ENCODE measurements at regions not wholly inside any gene's neighbourhood (a gene's known extent, or its start where the extent isn't known, plus 50 kb on each side); places are given as distances from the start of the nearest gene placed in this dataset.

DNA sequence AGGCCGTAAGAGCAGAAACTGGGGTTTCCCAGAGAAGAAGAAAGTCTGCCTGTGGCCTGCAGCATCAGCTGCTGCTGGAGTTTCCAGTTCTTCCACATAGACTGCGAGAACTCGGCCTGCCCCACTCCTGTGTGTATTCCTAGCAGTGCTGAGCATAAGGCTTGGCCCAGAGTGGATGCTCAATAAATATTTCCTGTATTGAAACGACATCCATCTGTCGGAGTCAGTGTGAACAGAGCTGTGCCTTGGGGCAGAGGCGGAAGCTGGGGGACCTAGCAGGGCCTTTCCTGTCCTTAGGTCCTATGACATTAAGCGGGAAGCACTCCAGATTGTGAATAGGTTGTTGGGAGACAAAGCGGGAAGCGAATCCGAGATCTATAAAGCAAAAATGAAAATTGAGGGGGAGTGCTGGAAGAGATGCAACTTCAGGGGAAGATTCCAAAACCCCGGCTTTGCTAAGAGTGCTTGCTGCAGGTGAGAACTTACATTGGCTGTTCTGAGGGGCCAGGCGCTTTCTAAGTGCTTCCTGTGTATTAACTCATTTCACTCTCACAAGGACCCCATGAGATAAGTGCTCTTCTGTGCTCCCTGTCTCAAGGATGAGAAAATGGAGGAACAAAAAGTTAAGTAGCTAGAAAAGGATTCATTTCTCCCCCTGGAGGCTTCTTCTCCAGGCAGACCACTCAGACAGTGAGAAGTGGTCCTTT lies 76.1 kb upstream of the CXCL14 start:
- Histone ChIP-seq H3K27me3 (ENCODE audit: insufficient read depth) (no peaks in the 10 kb centered on the region; the same call in 1 of the 2 replicates), H3K4me2 (no peak overlapping the region), H3F3A (replicated peaks; ENCODE audit: insufficient read depth) (no peaks in the 10 kb centered on the region), H3K36me3 (replicated peaks in 1 of 2; ENCODE audit: control insufficient read depth in 1 of 2, insufficient read depth in 2 of 2, low read length in 1 of 2) (no peaks in the 10 kb centered on the region), H3K4me1 (ENCODE audit: control insufficient read depth in 1 of 2, insufficient read depth in 2 of 2, low read depth in 1 of 2, low read length in 1 of 2) (no peaks in the 10 kb centered on the region), H3K4me3 (ENCODE audit: low read depth in 2 of 2, low read length in 1 of 2) (no peak overlapping the region), H3K9ac (no peak overlapping the region), H4K20me1 (ENCODE audit: insufficient read depth) (no peaks in the 10 kb centered on the region), H3K27ac (ENCODE audit: low read depth in 2 of 2, low read length in 1 of 2) (no peak overlapping the region), H3K79me2 (ENCODE audit: insufficient read depth) (no peaks in the 10 kb centered on the region), H2AFZ (ENCODE audit: low read depth) (no peak overlapping the region), H3K9me2 (no peaks in the 10 kb centered on the region), H3K9me3 (no peaks in the 10 kb centered on the region)
- TF ChIP-seq NFIC (IDR thresholded peaks at IDR 0.05; ENCODE audit: borderline replicate concordance) (no peak), MXI1 (IDR thresholded peaks at IDR 0.05; ENCODE audit: low read depth, low read length) (no peak), NRF1 (IDR thresholded peaks at IDR 0.05; ENCODE audit: low read depth, low read length) (no peak), MEF2A (IDR thresholded peaks at IDR 0.05; ENCODE audit: borderline replicate concordance, low read depth) (no peak), RFX5 (IDR thresholded peaks at IDR 0.05; ENCODE audit: low read length) (no peak), JUND (IDR thresholded peaks at IDR 0.05) (no peak), ELF1 (IDR thresholded peaks at IDR 0.05) (no peak), YY1 (IDR thresholded peaks at IDR 0.05; ENCODE audit: low read depth) (no peak), TEAD4 (IDR thresholded peaks at IDR 0.05; ENCODE audit: borderline replicate concordance, insufficient read depth) (no peak), FOXJ3 (CRISPR knock-in tag; IDR thresholded peaks at IDR 0.05) (no peak), SMC3 (IDR thresholded peaks at IDR 0.05; ENCODE audit: low read depth, low read length) (no peak)
- TF ChIP-seq, protein P1, sequence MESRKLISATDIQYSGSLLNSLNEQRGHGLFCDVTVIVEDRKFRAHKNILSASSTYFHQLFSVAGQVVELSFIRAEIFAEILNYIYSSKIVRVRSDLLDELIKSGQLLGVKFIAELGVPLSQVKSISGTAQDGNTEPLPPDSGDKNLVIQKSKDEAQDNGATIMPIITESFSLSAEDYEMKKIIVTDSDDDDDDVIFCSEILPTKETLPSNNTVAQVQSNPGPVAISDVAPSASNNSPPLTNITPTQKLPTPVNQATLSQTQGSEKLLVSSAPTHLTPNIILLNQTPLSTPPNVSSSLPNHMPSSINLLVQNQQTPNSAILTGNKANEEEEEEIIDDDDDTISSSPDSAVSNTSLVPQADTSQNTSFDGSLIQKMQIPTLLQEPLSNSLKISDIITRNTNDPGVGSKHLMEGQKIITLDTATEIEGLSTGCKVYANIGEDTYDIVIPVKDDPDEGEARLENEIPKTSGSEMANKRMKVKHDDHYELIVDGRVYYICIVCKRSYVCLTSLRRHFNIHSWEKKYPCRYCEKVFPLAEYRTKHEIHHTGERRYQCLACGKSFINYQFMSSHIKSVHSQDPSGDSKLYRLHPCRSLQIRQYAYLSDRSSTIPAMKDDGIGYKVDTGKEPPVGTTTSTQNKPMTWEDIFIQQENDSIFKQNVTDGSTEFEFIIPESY (IDR thresholded peaks at IDR 0.05; ENCODE audit: borderline replicate concordance, low read depth), result no peak
- TF ChIP-seq, protein P2, sequence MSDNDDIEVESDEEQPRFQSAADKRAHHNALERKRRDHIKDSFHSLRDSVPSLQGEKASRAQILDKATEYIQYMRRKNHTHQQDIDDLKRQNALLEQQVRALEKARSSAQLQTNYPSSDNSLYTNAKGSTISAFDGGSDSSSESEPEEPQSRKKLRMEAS (IDR thresholded peaks at IDR 0.05; ENCODE audit: low read depth), result no peak
- WGBS (ENCODE audit: low lambda C conversion rate), result 44% methylated on average over 12 of the region's 12 CpGs
- CTCF ChIA-PET, result interaction anchor here (1.3 kb wide), 1 partner anchor 70 kb away, joined by 3 read pairs; no protein-coding TSS in a partner anchor
- no peak for DNase-seq
- POLR2A ChIA-PET, result no interaction called here

DNA sequence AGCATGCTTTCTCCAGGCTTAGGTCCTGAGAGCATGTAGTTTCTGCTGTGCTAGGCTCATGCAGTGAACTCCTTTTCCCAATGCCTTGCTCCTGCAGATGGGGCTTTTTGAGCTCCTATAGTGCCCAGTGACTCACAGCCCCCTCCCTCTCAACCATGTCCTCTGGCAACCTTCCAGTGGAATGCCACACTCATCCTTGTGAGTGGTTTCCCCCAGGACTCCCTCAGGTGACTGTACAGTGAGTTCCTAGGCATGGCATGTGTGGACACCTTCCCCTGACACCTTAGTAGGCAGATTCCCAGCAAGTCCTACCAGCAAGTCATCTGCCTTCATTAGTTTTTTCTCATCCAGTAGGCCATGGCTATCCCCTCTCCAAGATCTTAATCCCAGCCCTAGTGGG lies 72.4 kb upstream of the CXCL14 start:
- Histone ChIP-seq H3F3A (replicated peaks; ENCODE audit: insufficient read depth) (no peaks in the 10 kb centered on the region), H2AFZ (ENCODE audit: low read depth) (no peak overlapping the region), H3K27me3 (ENCODE audit: insufficient read depth) (no peaks in the 10 kb centered on the region; the same call in 1 of the 2 replicates), H3K36me3 (replicated peaks in 1 of 2; ENCODE audit: control insufficient read depth in 1 of 2, insufficient read depth in 2 of 2, low read length in 1 of 2) (no peaks in the 10 kb centered on the region), H4K20me1 (ENCODE audit: insufficient read depth) (no peaks in the 10 kb centered on the region), H3K79me2 (ENCODE audit: insufficient read depth) (no peaks in the 10 kb centered on the region), H3K4me1 (ENCODE audit: control insufficient read depth in 1 of 2, insufficient read depth in 2 of 2, low read depth in 1 of 2, low read length in 1 of 2) (no peaks in the 10 kb centered on the region; a peak in 1 of 4 replicates), H3K9me3 (no peaks in the 10 kb centered on the region), H3K27ac (ENCODE audit: low read depth in 2 of 2, low read length in 1 of 2) (no peak overlapping the region), H3K9ac (no peak overlapping the region), H3K4me3 (ENCODE audit: low read depth in 2 of 2, low read length in 1 of 2) (no peak overlapping the region), H3K4me2 (no peak overlapping the region), H3K9me2 (no peaks in the 10 kb centered on the region)
- CTCF ChIA-PET, result no interaction called here
- DNase-seq, result no peak
- TF ChIP-seq TCF12 (IDR thresholded peaks at IDR 0.05), result no peak
- TF ChIP-seq, protein P3, sequence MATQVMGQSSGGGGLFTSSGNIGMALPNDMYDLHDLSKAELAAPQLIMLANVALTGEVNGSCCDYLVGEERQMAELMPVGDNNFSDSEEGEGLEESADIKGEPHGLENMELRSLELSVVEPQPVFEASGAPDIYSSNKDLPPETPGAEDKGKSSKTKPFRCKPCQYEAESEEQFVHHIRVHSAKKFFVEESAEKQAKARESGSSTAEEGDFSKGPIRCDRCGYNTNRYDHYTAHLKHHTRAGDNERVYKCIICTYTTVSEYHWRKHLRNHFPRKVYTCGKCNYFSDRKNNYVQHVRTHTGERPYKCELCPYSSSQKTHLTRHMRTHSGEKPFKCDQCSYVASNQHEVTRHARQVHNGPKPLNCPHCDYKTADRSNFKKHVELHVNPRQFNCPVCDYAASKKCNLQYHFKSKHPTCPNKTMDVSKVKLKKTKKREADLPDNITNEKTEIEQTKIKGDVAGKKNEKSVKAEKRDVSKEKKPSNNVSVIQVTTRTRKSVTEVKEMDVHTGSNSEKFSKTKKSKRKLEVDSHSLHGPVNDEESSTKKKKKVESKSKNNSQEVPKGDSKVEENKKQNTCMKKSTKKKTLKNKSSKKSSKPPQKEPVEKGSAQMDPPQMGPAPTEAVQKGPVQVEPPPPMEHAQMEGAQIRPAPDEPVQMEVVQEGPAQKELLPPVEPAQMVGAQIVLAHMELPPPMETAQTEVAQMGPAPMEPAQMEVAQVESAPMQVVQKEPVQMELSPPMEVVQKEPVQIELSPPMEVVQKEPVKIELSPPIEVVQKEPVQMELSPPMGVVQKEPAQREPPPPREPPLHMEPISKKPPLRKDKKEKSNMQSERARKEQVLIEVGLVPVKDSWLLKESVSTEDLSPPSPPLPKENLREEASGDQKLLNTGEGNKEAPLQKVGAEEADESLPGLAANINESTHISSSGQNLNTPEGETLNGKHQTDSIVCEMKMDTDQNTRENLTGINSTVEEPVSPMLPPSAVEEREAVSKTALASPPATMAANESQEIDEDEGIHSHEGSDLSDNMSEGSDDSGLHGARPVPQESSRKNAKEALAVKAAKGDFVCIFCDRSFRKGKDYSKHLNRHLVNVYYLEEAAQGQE (IDR thresholded peaks at IDR 0.05; ENCODE audit: low read depth, low read length), result no peak
- TF ChIP-seq EP300 (IDR thresholded peaks at IDR 0.05; ENCODE audit: borderline replicate concordance in 1 of 2, low read depth in 1 of 2, low read length in 1 of 2), result no peak
- no peak for TF ChIP-seq FOXJ3 (CRISPR knock-in tag; IDR thresholded peaks at IDR 0.05)
- no peak for TF ChIP-seq TEAD4 (IDR thresholded peaks at IDR 0.05; ENCODE audit: borderline replicate concordance, insufficient read depth)
- no peak for TF ChIP-seq RAD21 (IDR thresholded peaks at IDR 0.05; ENCODE audit: low read length)
- no peak for TF ChIP-seq RXRA (IDR thresholded peaks at IDR 0.05; ENCODE audit: borderline replicate concordance, low read depth)
- TF ChIP-seq, protein P2 (IDR thresholded peaks at IDR 0.05; ENCODE audit: low read depth), result no peak
- TF ChIP-seq GABPA (IDR thresholded peaks at IDR 0.05; ENCODE audit: low read depth), result no peak
- POLR2A ChIA-PET, result no interaction called here
